ENCODE measurements at regions not wholly inside any gene's neighbourhood (a gene's known extent, or its start where the extent isn't known, plus 50 kb on each side); places are given as distances from the start of the nearest gene placed in this dataset.

DNA sequence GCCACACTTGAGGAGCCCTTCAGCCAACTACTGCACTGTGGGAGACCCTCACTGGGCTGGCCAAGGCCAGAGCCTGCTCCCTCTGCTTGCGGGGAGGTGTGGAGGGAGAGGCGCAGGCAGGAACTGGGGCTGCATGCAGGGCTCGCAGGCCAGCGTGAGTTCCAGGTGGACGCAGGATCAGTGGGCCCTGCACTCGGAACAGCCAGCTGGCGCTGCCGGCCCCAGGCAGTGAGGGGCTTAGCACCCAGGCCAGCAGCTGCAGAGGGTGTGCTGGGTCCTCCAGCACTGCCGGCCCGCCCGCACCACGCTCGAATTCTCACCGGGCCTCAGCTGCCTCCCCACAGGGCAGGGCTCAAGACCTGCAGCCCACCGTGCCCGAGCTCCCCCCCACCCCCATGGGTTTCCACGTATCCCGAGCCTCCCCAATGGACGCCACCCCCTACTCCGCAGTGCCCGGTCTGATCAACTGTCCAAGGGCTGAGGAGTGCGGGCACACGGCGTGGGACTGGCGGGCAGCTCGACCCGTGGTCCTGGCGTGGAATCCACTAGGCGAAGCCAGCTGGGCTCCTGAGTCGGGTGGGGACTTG, 1293.8 kb upstream of the PCDH9 start:
- H3K4me1 Mint-ChIP-seq (ENCODE audit: low read depth, unreplicated experiment), result no peaks in the 10 kb centered on the region
- H3K9ac ChIP-seq (ENCODE audit: low read length), result no peak overlapping the region
- no peaks in the 10 kb centered on the region for H3K36me3 Mint-ChIP-seq (ENCODE audit: low read depth, unreplicated experiment)
- FAIRE-seq, result no peak
- no peak overlapping the region for H3K4me2 ChIP-seq (ENCODE audit: low read length)
- no peaks in the 10 kb centered on the region for H3K27me3 Mint-ChIP-seq (ENCODE audit: low read depth, unreplicated experiment)
- DNase-seq (ENCODE audit: low read depth), result no peak
- TF ChIP-seq, protein P1, sequence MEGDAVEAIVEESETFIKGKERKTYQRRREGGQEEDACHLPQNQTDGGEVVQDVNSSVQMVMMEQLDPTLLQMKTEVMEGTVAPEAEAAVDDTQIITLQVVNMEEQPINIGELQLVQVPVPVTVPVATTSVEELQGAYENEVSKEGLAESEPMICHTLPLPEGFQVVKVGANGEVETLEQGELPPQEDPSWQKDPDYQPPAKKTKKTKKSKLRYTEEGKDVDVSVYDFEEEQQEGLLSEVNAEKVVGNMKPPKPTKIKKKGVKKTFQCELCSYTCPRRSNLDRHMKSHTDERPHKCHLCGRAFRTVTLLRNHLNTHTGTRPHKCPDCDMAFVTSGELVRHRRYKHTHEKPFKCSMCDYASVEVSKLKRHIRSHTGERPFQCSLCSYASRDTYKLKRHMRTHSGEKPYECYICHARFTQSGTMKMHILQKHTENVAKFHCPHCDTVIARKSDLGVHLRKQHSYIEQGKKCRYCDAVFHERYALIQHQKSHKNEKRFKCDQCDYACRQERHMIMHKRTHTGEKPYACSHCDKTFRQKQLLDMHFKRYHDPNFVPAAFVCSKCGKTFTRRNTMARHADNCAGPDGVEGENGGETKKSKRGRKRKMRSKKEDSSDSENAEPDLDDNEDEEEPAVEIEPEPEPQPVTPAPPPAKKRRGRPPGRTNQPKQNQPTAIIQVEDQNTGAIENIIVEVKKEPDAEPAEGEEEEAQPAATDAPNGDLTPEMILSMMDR (IDR thresholded peaks at IDR 0.05; ENCODE audit: insufficient read depth, low read depth, low read length), result no peak
- no peak for TF ChIP-seq EZH2 (IDR thresholded peaks at IDR 0.05; ENCODE audit: insufficient read depth, low read length)
- H3K4me3 ChIP-seq (ENCODE audit: insufficient read depth, low read depth, low read length), result no peak overlapping the region
- H3K36me3 ChIP-seq (ENCODE audit: insufficient read depth, low read length), result no peaks in the 10 kb centered on the region
- no peaks in the 10 kb centered on the region for H3K79me2 ChIP-seq (ENCODE audit: insufficient read depth, low read length)
- no peak overlapping the region for H2AFZ ChIP-seq (ENCODE audit: low read depth, low read length)
- peaks cover 13% of the 10 kb centered on the region for H3K9me3 Mint-ChIP-seq (ENCODE audit: unreplicated experiment)
- H3K4me3 Mint-ChIP-seq (ENCODE audit: unreplicated experiment), result no peak overlapping the region
- H4K20me1 ChIP-seq (ENCODE audit: insufficient read depth, low read length), result no peaks in the 10 kb centered on the region
- no peaks in the 10 kb centered on the region for H3K4me1 ChIP-seq (ENCODE audit: insufficient read depth, low read length)
- no peak overlapping the region for H3K27ac Mint-ChIP-seq (ENCODE audit: unreplicated experiment)
- no peaks in the 10 kb centered on the region for H3K27me3 ChIP-seq (ENCODE audit: insufficient read depth, low read length)
- no peak overlapping the region for H3K27ac ChIP-seq (ENCODE audit: low read depth, low read length)
- no peaks in the 10 kb centered on the region for H3K9me3 ChIP-seq (ENCODE audit: insufficient read depth, low read depth, low read length)

DNA sequence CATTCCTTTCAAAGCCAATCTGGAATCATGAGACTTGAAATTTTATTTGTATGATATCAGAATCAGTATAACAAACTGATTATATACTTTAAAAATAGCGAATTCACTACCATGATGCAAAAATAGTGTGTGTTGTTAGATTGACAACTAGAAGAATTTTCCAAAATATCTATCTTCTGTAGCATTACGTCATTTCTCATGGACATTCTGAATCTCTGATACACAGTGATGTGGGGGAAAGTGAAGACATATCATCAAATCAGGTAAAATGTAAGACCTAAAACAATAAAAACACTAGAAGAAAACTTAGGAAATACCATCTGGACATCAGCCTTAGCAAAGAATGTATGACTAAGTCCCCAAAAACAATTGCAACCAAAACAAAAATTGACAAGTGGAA, 1292.0 kb upstream of the PCDH9 start:
- Histone ChIP-seq H3K9me3 (ENCODE audit: insufficient read depth, low read depth, low read length) (no peaks in the 10 kb centered on the region), H3K27me3 (ENCODE audit: insufficient read depth, low read length) (no peaks in the 10 kb centered on the region), H3K27ac (ENCODE audit: low read depth, low read length) (no peak overlapping the region), H3K79me2 (ENCODE audit: insufficient read depth, low read length) (no peaks in the 10 kb centered on the region), H3K36me3 (ENCODE audit: insufficient read depth, low read length) (no peaks in the 10 kb centered on the region), H3K4me2 (ENCODE audit: low read length) (no peak overlapping the region), H2AFZ (ENCODE audit: low read depth, low read length) (no peak overlapping the region), H3K9ac (ENCODE audit: low read length) (no peak overlapping the region), H3K4me3 (ENCODE audit: insufficient read depth, low read depth, low read length) (no peak overlapping the region), H4K20me1 (ENCODE audit: insufficient read depth, low read length) (no peaks in the 10 kb centered on the region), H3K4me1 (ENCODE audit: insufficient read depth, low read length) (no peaks in the 10 kb centered on the region)
- TF ChIP-seq, protein P1 (IDR thresholded peaks at IDR 0.05; ENCODE audit: insufficient read depth, low read depth, low read length), result no peak
- Mint-ChIP-seq H3K27ac (ENCODE audit: unreplicated experiment) (no peak overlapping the region), H3K27me3 (ENCODE audit: low read depth, unreplicated experiment) (no peaks in the 10 kb centered on the region), H3K36me3 (ENCODE audit: low read depth, unreplicated experiment) (no peaks in the 10 kb centered on the region), H3K4me1 (ENCODE audit: low read depth, unreplicated experiment) (no peaks in the 10 kb centered on the region), H3K9me3 (ENCODE audit: unreplicated experiment) (peaks cover 11% of the 10 kb centered on the region), H3K4me3 (ENCODE audit: unreplicated experiment) (no peak overlapping the region)
- FAIRE-seq (no peak), DNase-seq (ENCODE audit: low read depth) (no peak)

DNA sequence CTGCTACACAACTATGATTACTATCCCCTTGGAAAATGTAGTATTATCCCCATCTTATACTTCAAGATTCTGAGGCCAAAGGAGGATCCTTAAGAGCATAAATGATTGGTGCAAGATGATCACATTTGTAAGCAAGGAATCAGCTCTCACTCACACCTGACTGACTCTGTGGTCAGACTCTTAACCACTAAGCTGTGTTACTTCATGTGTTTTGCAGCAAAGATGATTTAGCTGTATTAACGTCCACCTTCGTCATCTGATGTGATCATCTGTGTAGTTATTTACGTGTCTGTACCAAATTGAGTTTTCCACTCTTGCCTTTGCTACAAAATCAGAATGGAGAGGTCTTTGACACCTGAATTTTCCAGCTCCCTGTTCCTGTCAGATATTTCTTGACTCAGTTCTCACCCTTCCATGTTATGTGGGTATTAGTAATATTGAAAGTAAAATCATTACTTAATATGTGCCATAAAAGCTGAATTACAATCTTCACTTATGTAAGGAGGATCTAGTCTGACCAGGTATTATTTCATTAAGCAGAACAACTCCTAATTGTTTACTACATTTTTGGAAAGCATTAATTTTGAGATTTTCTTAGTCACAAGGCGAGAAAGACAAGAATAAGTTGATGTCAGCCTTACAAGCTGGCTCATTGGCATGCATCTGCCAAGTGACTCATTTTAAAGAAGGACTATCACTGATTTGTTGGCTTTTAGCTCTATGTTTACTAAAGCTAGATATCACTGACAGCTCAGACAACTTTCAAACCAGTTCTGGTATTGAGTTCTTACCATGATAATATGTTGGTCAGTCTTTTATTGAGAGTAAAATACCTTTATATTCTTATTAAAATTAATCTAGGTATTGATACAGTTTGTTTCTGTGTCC, 1279.8 kb upstream of the PCDH9 start:
- no peak overlapping the region for H3K4me3 ChIP-seq (ENCODE audit: insufficient read depth, low read depth, low read length)
- Mint-ChIP-seq H3K27me3 (ENCODE audit: low read depth, unreplicated experiment) (no peaks in the 10 kb centered on the region), H3K4me3 (ENCODE audit: unreplicated experiment) (no peak overlapping the region), H3K9me3 (ENCODE audit: unreplicated experiment) (no peaks in the 10 kb centered on the region), H3K4me1 (ENCODE audit: low read depth, unreplicated experiment) (no peaks in the 10 kb centered on the region), H3K27ac (ENCODE audit: unreplicated experiment) (no peak overlapping the region), H3K36me3 (ENCODE audit: low read depth, unreplicated experiment) (no peaks in the 10 kb centered on the region)
- no peak overlapping the region for H3K27ac ChIP-seq (ENCODE audit: low read depth, low read length)
- H2AFZ ChIP-seq (ENCODE audit: low read depth, low read length), result no peak overlapping the region
- no peaks in the 10 kb centered on the region for H3K36me3 ChIP-seq (ENCODE audit: insufficient read depth, low read length)
- H3K4me1 ChIP-seq (ENCODE audit: insufficient read depth, low read length), result no peaks in the 10 kb centered on the region
- DNase-seq (ENCODE audit: low read depth), result no peak
- no peak overlapping the region for H3K4me2 ChIP-seq (ENCODE audit: low read length)
- TF ChIP-seq EZH2 (IDR thresholded peaks at IDR 0.05; ENCODE audit: insufficient read depth, low read length), result no peak
- TF ChIP-seq, protein P1 (IDR thresholded peaks at IDR 0.05; ENCODE audit: insufficient read depth, low read depth, low read length), result no peak
- no peaks in the 10 kb centered on the region for H3K79me2 ChIP-seq (ENCODE audit: insufficient read depth, low read length)
- H3K27me3 ChIP-seq (ENCODE audit: insufficient read depth, low read length), result no peaks in the 10 kb centered on the region
- no peaks in the 10 kb centered on the region for H4K20me1 ChIP-seq (ENCODE audit: insufficient read depth, low read length)
- FAIRE-seq, result no peak
- H3K9ac ChIP-seq (ENCODE audit: low read length), result no peak overlapping the region
- no peaks in the 10 kb centered on the region for H3K9me3 ChIP-seq (ENCODE audit: insufficient read depth, low read depth, low read length)
